ENCODE measurements at regions not wholly inside any gene's neighbourhood (a gene's known extent, or its start where the extent isn't known, plus 50 kb on each side); places are given as distances from the start of the nearest gene placed in this dataset.
"Not testable (repeated sequence)": the region's sequence is repeated elsewhere in the genome, so short reads cannot be mapped to it uniquely, and the experiment has no call there.

DNA sequence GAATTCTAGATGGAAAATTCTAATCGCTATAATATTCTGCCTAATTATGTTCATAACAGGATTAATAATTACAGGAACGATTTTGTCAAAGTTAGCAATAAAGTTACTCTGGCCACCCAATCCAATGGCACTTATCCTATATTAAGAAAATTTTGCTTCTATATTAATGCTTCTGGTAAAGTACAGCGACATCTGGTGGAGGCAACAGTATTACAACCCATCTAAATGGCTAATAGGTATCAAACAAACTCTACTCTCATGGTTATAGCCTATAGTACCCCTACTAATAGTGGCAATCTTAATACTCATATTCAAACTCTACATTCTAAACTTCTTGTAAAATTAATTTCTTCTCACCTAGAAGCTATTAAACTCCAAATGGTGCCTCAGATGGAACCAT lies 1084.7 kb upstream of the LRRTM1 start:
- DNase-seq = no peak

DNA sequence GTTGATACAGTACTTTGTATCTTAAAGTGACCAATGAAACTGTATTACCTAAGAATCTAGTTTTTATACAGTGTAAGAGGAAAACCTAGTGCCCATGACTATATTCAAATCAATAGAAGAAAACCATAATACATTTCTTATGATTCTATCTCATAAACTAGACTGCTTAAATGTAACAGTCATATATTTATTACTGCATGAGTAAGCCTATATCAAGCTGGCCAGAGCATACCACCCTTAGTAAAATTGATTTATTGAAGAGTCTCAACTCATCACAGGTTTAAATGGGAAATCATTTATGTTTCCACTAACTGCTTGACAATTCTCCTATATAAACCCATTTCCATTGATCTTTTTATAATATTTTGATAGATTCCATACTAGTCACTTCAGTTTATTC lies 1059.2 kb upstream of the LRRTM1 start:
- no peak for DNase-seq

DNA sequence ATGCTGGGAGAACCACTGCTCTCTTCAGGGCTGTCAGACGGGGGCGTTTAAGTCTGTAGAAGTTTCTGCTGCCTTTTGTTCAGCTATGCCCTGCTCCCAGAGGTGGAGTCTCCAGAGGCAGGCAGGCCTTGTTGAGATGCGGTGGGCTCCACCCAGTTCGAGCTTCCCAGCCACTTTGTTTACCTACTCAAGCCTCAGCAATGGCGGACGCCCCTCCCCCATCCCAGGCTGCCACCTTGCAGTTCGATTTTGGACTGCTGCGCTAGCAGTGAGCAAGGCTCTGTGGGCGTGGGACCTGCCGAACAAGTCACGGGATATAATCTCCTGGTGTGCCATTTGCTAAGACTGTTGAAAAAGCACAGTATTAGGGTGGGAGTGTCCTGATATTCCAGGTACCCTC lies 1057.9 kb upstream of the LRRTM1 start:
- not testable (repeated sequence) for DNase-seq

DNA sequence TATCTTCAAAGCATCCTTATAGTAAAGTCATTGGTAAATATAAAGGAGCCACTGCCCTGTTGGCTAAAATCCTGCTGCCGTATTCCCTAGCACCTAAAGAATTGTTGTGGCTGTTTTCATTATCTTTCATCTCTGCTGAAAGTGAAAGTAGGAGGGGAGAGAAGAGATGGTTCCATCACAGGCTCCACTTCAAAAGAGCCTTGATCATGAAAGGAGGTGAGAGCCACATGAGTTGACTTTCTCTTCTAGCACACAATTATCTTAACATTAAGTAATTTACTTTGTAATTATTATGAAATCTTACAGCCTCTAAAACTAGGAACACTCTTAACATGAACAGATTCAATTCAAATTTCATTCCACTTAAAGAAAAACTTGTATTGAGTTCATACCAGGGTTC lies 1050.9 kb upstream of the LRRTM1 start:
- no peak for DNase-seq

DNA sequence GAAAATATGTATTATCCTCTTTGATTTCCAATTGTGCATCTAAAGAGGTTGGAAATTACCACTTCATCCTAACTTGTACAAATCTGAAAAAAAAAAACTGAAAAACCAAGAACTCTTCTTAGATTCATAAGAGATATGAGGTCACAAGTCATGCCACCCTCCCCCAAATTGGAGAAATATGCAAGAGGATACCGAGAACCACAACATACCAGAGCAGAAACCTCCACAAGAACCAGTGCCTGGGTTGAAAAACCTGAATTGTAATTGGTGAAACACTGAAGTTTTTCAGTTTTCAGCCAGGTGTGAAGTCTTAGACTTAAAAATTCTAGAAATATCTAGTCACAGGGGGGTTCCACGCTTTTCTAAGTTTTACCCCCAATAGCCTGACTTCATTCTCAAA lies 1029.5 kb upstream of the LRRTM1 start:
- DNase-seq = no peak

DNA sequence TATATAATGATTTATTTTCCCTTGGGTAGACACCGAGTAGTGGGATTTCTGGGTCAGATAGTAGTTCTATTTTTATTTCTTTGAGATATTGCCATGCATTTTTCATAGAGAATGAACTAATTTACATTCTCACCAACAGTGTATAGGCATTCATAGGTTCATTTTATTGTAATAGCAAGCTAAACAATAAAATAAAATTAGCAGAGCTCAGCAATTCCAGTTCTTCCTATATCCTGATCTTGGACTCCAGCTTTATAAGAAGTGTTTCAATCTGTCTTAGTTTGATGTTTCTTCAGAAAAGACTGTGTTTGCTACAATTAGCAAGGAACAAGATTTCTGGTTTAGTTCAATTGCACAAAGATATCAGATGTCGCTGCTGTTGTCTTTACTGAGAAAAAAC lies 1024.4 kb upstream of the LRRTM1 start:
- no peak for DNase-seq

DNA sequence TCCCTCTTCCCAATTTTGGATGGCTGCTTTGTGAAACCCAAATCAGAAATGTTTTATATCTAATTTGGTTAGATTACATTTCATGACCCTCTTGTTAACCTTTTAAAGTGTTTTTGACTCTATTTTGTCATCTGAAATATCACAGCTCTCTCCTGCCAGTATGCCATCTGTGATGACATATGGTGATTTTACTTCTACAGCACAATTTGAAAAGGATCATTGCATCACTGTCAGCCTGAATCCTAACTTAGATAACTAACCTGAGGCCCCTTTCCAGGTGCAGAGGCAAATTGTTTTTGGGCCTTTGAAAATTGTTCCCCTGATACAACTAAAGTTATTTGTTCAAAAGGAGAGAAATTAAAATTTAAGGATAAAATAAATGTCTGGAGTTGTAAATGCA lies 1023.4 kb upstream of the LRRTM1 start:
- no peak for DNase-seq

DNA sequence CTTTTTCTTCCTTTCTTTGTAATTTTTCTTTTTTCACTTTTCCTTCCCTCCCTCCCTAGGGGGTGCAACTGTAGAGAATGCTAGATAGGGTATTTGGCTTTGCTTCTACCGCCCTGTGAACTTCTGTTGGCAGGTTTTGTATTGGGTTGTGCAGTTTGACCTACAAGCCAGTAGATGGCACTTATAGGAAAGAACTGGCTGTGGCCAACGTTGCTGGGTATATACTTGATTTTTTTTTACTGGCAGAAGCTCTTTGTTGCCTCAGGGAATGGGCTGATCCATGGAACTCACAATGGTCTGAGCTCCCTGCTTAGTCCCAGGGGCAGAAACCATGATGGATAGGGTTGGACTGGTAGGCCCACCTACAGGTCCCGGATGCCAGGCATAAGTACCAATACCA lies 1019.5 kb upstream of the LRRTM1 start:
- DNase-seq = no peak

DNA sequence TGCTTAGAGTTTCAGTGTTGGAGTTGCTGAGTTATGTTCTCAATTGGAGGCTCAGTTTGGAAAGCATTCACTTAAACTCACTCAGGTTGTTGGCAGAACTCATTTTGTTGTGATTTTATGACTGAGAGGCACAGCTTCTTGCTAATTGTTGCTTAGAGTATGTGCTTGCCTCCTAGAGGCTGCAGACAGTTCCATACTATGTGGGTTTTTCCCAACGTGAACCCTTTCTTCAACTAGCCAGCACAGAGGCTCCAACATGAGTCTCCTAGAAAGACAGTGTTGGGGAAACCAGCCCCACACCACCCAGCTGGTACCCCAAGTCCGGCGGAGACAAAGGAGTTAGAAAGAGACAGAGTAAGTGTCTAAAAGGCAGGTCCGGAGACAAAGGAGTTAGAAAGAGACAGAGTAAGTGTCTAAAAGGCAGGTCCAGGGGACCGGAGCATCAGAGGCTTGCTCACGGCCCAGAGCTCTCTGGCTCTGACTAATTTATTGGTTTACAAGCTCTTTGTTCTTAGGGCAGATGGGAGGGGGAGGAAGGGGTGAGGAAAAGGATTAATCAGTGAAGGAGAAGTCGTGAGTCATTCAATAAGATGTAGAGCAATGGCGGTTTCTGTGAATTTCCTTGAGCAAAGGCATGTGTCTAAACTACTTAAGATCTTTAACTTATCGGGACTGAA lies 999.7 kb upstream of the LRRTM1 start:
- no peak for DNase-seq

DNA sequence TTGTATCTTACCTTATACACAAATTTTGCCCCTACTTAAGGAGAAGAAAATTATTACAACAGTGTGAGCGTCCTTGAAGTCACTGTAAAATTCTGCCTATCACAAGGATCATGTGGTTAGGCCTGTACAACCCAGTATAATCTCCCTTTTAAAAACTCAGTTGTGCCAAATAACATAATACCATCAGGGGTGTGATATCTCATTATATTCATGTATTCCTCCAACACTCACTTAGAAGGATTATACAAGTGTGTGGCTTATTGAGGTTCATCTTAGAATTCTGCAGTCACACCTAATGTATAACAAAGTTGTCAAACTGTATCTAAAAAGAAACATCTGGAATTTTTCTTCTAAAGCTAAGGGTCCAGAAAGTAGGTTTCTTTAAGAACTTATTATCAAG lies 998.8 kb upstream of the LRRTM1 start:
- DNase-seq = no peak

DNA sequence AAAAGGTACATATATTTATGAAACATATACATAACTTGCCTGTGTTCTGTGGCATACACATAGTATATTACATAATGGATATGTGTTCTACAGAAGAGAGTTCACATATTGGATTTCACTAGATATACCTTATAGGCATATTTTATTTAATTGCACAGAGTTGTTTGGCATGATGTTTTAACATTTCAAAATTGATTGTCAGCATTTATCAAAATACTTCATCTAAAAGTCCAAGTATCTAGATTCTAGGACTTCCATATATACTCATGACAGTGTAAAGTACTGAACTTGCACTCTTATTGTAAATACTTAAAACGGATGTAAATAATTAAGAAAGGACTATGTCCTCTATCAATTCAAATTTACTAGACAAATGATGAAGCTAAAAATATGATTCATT lies 995.3 kb upstream of the LRRTM1 start:
- no peak for DNase-seq

DNA sequence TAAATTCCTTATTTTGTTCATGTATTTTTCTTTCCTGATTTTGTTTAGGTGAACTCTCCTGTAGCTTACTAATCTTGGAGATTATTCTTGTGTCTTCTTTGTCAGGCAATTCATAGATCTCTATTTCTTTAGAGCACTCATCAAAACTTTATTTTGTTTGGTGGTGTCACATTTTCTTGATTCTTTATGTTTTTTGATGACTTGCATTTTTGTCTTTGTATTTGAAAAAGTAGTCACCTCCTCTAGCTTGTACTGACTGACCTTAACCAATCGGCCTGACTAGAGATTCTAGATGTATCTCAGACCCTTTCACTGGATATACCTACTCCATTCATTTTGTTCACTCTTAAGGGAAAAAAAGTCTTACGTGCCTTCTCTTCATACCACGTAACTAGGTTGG lies 986.3 kb upstream of the LRRTM1 start:
- DNase-seq = no peak

DNA sequence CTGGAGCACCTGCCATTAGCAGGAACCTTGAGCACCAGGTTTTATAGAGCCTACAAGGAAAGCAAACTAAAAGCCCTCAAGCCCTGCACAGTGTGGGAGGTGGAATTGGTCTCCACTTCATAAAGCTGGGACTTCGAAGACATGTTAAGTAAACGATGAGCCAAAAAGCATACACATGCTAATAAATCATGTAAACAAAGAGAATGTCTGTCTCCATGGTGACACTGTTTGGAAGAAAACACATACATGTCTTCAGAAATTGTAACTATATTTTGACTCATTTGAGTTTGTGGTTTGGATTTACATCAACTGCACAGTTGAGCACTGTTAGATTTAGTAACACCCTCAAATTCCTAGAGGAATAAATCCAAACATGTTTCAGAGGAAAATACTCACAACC lies 978.5 kb upstream of the LRRTM1 start:
- no peak for DNase-seq

DNA sequence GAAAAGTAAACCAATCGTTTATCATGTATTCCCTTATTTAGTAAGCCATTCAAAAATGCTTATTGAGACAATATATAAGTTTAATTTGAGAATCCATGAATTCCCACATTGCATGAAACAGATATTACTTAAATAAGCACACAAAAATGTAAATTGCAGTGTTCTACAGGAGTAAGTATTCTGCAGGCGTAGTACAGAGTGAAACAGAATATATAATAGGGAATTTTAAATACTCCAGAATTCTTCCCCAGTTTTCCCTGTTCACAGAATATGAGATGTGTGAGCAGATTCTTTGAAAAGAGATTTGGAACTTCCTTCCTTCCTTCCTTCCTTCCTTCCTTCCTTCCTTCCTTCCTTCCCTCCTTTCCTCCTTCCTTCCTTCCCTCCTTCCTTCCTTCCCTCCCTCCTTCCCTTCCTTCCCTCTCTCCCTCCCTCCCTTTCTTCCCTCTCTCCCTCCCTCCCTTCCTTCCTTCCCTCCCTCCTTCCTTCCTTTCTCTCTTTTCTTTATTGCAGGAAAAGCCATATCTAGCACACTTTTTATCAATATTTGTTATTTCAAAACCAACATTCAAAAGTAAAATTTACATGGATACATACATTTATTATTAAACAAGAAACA lies 977.7 kb upstream of the LRRTM1 start:
- no peak for DNase-seq

DNA sequence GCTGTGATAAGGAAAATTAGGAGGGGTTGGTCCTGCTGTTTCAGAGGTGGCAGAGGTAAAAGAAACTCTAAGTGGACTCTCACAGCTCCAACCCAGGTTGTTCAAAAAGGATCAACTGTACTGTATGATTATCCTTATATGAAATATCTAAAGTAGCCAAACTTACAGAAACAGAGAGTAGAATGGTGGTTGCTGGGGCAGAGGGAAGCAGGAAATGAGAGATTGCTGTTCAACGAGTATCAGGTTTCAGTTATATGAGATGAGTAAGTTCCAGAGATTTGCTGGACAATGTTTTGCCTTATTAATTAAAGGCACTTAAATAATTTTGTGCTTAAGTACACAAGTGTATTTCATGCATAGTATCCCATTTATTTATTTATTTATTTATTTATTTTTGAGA lies 972.0 kb upstream of the LRRTM1 start:
- DNase-seq = no peak

DNA sequence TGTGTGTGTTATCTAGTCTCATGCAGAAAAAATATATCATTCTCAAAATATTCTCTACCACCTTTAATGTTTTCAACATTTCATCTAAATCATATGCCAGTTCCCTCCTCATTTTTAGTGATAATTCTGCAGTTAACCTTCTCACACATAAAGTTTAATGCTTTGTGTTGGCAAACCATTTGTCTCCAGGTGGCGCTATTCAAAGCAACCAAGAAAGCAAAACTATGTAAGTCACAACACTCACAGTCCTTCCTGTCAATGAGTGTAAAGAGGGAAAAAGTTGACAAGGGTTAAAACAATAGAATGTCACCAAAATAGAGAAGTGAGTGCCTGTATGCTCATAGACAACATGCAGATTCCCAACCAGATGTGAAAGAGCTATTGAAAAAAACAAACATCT lies 961.6 kb upstream of the LRRTM1 start:
- DNase-seq = no peak

DNA sequence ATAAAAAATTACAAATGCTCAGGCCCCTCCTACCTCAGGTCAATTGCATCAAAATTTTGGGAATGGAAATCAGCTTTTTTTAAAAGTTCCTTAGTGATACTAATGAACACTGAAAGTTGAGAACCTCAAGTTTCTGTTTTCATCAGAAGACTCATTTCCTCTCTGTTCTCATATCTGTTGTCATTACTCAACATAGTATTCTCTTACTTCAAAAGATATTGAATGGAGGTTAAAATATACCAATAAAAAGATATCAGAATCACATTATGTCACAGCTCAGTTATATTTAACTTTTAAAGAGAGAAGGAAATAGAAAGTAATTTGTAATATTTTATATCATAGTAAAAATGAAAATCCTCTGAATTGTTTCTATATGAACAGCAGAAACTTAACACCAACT lies 959.4 kb upstream of the LRRTM1 start:
- no peak for DNase-seq

DNA sequence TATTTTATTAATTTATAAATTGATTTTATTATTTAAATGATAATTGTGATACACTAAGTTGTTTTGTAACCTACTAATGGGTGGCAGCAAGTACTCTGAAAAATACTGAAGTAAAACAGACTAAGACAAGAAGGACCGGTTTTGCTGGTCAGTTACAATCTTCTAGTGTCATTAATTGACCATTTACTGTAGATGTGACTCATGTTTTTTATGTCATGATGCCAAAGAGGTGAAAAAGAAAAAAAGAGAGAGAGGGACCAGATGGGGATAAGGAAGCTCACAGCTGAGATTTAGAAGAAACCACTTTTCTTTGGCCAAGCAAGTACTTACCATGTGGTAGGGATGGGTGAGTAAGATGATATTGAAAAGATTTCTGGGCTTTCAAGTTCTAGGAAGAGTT lies 955.8 kb upstream of the LRRTM1 start:
- DNase-seq = no peak

DNA sequence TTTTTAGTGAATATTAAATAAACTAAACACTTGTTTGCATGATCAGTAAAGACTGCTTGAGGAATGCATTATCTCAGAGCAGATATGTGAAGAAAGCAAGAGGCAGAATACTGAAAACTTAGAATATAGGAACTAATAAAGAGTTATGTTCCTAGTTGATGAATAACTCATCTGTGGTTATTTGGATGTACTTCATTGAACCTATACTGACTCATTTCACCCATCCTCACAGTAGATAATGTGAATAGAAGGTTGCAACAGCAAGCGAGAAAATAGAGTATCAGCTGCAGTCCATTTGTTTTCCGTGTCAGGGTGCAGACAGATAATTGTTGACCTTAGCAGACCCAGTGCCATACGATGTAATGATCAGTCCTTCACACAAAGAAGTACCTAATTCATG lies 945.7 kb upstream of the LRRTM1 start:
- no peak for DNase-seq

DNA sequence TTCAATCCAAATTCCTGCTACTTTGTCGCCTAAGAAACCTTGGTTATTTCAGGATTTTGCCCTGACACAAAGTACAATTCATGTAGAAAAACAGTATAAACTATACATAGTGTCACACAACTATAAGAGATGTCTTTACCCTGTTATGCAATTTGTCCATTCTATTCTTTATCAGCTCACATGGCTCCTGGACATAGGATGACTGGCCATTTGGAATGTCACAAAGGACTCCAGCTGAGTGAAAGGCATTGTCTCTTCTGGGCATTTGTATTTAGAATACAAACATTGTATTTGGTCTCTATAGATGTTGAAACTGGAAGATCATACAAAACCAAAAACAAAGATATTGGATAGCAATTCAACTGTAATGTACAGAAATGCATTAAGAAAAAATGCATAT lies 944.6 kb upstream of the LRRTM1 start:
- no peak for DNase-seq

DNA sequence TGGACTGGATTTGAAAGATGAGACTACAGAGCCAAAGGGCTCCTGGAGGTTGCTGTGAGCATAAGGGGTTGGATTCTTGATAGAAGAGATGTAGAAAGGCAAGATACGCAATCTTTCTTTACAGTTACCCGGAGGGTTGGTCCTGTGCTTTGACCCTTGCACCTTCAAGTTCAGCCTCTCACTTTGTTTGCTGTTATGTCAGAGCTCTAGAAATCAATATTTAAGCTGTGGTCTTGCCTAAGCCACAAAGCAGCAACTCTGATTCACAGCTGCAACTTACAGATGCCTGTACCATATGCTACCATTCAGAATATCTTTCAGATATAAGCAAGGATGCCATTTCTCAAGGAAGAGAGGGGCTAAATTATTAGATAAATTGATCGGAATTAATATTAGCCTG lies 943.1 kb upstream of the LRRTM1 start:
- DNase-seq = no peak

DNA sequence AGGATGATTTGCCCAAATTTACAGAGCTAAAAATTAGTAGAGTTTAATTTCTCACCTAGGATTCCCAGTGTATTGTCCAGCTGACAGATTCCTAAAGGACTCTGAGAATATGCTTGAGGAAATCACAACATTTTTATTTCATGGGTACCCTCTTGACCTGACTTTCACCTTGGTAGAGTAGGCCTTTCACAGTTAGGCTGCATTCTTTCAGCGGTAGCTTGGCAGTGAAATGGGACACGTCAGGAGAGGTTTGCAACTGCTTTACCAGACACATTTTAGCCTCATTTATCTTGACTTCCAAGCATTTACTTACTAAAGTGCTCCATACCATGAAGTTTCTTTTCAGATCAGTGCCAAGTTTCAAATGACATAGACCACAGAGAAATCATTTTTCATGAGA lies 937.9 kb upstream of the LRRTM1 start:
- no peak for DNase-seq

DNA sequence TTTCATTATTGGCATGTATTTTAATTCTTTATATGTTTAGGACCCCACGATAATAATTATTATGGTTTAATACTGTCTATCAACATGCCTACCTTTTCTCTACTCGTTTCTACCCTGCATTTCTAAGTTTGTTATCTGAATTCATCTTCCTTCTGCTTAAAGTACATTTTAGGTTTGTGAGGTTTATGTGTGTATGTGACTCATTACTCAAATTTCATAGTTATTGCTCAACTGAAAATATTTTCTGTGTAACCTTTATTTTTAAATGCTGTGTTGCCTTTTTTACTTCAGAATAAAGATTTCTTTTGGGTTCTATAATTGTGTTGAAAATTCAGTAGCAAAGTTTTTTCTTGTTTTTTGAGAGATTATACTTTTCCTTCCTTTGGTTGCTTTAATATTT lies 933.9 kb upstream of the LRRTM1 start:
- no peak for DNase-seq

DNA sequence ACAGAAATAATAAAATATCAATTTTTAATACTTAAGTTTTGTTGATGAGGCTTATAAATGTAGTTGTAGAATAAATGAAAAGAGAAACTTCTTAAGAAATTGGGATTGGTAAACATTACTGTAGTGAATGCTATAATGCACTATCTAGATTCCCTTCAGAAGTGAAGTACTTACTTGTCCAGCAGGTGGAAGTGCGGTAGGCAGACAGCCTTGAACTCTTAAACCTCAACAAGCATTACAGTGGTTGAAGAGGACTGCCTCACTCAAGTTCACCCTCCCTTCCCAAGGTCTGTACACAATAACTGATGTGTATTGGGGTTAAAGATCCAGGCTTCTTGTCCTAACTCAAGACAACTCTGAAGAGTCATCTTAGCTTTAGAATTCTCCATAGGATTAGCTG lies 931.0 kb upstream of the LRRTM1 start:
- no peak for DNase-seq

DNA sequence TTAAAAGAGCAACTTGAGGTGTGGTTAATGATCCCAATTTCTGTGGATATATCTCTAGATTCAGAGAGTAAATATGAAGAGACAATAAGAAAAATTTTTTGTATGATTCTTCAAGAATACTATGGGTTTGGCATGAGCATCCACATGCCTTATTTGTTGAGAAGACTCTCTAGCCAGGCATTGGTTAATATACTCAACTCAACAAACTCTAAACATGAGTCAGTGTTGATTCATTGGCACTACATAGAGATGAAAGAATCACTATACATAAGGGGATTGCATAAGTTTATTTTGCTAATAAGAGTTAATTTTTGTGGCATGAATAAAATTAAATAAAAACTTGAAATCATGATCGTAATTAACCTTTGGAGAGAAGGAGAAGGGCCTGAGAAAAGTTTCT lies 930.2 kb upstream of the LRRTM1 start:
- no peak for DNase-seq

Data from NCI-H1092 treated with DMSO at 0.1 percent for 48 hours (cell line).